ENCODE measurements at regions not wholly inside any gene's neighbourhood (a gene's known extent, or its start where the extent isn't known, plus 50 kb on each side); places are given as distances from the start of the nearest gene placed in this dataset.
"Not testable (repeated sequence)": the region's sequence is repeated elsewhere in the genome, so short reads cannot be mapped to it uniquely, and the experiment has no call there.

GRCh38 chr9:24144796-24145195 is 318.8 kb upstream of the ELAVL2 start:
- 63 to 78% methylated on average over 3 of the region's 3 CpGs for WGBS, 2 donors
- H3K4me1 ChIP-seq: no peaks in the 10 kb centered on the region
- H3K27ac ChIP-seq: no peak overlapping the region
- no peaks in the 10 kb centered on the region for H3K36me3 ChIP-seq
- DNase-seq (no peak), ATAC-seq (no peak)
- H3K9me3 ChIP-seq: peaks cover 0 to 8% (median 0%) of the 10 kb centered on the region in 11 donors
- H3K4me3 ChIP-seq: no peak overlapping the region
- TF ChIP-seq, protein P1, sequence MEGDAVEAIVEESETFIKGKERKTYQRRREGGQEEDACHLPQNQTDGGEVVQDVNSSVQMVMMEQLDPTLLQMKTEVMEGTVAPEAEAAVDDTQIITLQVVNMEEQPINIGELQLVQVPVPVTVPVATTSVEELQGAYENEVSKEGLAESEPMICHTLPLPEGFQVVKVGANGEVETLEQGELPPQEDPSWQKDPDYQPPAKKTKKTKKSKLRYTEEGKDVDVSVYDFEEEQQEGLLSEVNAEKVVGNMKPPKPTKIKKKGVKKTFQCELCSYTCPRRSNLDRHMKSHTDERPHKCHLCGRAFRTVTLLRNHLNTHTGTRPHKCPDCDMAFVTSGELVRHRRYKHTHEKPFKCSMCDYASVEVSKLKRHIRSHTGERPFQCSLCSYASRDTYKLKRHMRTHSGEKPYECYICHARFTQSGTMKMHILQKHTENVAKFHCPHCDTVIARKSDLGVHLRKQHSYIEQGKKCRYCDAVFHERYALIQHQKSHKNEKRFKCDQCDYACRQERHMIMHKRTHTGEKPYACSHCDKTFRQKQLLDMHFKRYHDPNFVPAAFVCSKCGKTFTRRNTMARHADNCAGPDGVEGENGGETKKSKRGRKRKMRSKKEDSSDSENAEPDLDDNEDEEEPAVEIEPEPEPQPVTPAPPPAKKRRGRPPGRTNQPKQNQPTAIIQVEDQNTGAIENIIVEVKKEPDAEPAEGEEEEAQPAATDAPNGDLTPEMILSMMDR (IDR thresholded peaks at IDR 0.05): no peak
- no peaks in the 10 kb centered on the region for H3K27me3 ChIP-seq
- intact Hi-C loops (cut with DNase I): no loop called here

- H3K4me3 ChIP-seq; H3K36me3 ChIP-seq; intact Hi-C loops (cut with DNase I); H3K27ac ChIP-seq; H3K27me3 ChIP-seq; H3K4me1 ChIP-seq; ATAC-seq: not testable (repeated sequence)
- DNase-seq: peak in 1 of 2 donors; percentile 5
- WGBS, 2 donors: 94 to 96% methylated on average over 29 of the region's 29 CpGs
- H3K9me3 ChIP-seq: peaks cover 0 to 24% (median 0%) of the 10 kb centered on the region in 11 donors
Observed at GRCh38 chr9:24135072-24135471, 309.0 kb upstream of the ELAVL2 start.

GRCh38 chr9:24132244-24132643 is 306.2 kb upstream of the ELAVL2 start:
- no peaks in the 10 kb centered on the region for H3K36me3 ChIP-seq
- no peak overlapping the region for H3K4me3 ChIP-seq
- 65 to 81% methylated on average over 2 of the region's 2 CpGs for WGBS, 2 donors
- H3K27me3 ChIP-seq: no peaks in the 10 kb centered on the region
- no peaks in the 10 kb centered on the region for H3K4me1 ChIP-seq
- DNase-seq (no peak), ATAC-seq (no peak)
- peaks cover 0 to 40% (median 0%) of the 10 kb centered on the region in 11 donors for H3K9me3 ChIP-seq
- intact Hi-C loops (cut with DNase I): no loop called here
- no peak overlapping the region for H3K27ac ChIP-seq
- TF ChIP-seq, protein P1 (IDR thresholded peaks at IDR 0.05): no peak

- intact Hi-C loops (cut with DNase I): no loop called here
- Histone ChIP-seq H3K27ac (no peak overlapping the region), H3K27me3 (no peaks in the 10 kb centered on the region), H3K36me3 (no peaks in the 10 kb centered on the region), H3K4me3 (no peak overlapping the region), H3K4me1 (no peaks in the 10 kb centered on the region), H3K9me3 (peaks cover 0 to 20% (median 0%) of the 10 kb centered on the region in 11 donors)
- DNase-seq (no peak), ATAC-seq (no peak)
- TF ChIP-seq, protein P1 (IDR thresholded peaks at IDR 0.05): no peak
- WGBS, 2 donors: 97 to 100% methylated on average over 1 of the region's 1 CpG
Observed at GRCh38 chr9:24127519-24127918, 301.5 kb upstream of the ELAVL2 start.

DNA sequence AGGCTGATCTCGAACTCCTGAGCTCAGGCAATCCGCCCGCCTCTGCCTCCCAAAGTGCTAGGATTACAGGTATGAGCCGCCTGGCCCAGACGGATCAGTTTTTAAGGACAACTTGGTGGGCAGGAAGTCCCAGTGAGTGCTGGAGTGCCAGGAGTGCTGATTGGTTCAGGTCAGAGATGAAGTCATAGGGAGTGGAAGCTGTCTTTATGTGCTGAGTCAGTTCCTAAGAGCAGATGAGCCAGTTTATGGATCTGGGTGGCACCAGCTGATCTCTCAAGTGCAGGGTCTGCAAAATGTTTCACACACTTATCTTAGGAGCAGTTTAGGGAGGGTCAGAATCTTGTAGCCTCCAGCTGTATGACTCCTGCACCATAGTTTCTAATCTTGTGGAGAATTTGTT is 292.1 kb upstream of the ELAVL2 start:
- H3K4me3 ChIP-seq: no peak overlapping the region
- no peaks in the 10 kb centered on the region for H3K4me1 ChIP-seq
- H3K27ac ChIP-seq: no peak overlapping the region
- ATAC-seq (no peak), DNase-seq (no peak)
- H3K27me3 ChIP-seq: no peaks in the 10 kb centered on the region
- intact Hi-C loops (cut with DNase I): no loop called here
- 75 to 78% methylated on average over 5 of the region's 5 CpGs for WGBS, 2 donors
- H3K36me3 ChIP-seq: no peaks in the 10 kb centered on the region
- TF ChIP-seq, protein P1 (IDR thresholded peaks at IDR 0.05): no peak
- H3K9me3 ChIP-seq: peaks cover 0 to 6% (median 0%) of the 10 kb centered on the region in 11 donors

Measured in heart right ventricle (tissue), 16 donors.